ENCODE measurements at regions not wholly inside any gene's neighbourhood (a gene's known extent, or its start where the extent isn't known, plus 50 kb on each side); places are given as distances from the start of the nearest gene placed in this dataset.

DNA sequence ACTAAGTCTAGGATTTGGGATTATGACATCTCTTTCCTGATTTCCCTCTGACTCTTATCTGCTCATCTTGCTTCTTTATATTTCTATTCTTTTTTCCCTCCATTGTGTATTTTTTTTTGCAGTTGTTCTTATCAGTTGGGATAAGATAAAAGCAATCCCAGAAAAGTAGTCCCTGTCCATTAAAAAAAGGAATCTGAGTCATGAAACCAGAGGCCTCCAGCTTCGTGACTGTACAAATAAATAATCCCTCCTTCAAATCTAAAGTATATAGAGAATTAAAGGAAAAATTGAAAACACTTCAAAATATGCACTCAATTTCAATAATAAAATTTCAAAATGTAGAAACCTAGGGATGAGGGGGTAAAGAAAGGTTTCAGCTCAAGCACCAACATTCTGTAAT is 317.8 kb upstream of the NT5E start:
- TF ChIP-seq, protein P1, sequence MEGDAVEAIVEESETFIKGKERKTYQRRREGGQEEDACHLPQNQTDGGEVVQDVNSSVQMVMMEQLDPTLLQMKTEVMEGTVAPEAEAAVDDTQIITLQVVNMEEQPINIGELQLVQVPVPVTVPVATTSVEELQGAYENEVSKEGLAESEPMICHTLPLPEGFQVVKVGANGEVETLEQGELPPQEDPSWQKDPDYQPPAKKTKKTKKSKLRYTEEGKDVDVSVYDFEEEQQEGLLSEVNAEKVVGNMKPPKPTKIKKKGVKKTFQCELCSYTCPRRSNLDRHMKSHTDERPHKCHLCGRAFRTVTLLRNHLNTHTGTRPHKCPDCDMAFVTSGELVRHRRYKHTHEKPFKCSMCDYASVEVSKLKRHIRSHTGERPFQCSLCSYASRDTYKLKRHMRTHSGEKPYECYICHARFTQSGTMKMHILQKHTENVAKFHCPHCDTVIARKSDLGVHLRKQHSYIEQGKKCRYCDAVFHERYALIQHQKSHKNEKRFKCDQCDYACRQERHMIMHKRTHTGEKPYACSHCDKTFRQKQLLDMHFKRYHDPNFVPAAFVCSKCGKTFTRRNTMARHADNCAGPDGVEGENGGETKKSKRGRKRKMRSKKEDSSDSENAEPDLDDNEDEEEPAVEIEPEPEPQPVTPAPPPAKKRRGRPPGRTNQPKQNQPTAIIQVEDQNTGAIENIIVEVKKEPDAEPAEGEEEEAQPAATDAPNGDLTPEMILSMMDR (IDR thresholded peaks at IDR 0.05; ENCODE audit: low read depth, low read length, poor library complexity, severe bottlenecking), result no peak
- TF ChIP-seq EZH2phosphoT487 (IDR thresholded peaks at IDR 0.05; ENCODE audit: borderline replicate concordance, low read length), result no peak

Data from DOHH2 (cell line).